HG02623 (cell line): ENCODE measurements at regions not wholly inside any gene's neighbourhood (a gene's known extent, or its start where the extent isn't known, plus 50 kb on each side); places are given as distances from the start of the nearest gene placed in this dataset.
"Not testable (repeated sequence)": the region's sequence is repeated elsewhere in the genome, so short reads cannot be mapped to it uniquely, and the experiment has no call there.

ENCODE experiments used
- ATAC-seq: cut with Tn5 transposase; IDR thresholded peaks from one replicate; pipeline ENCODE4 v1.9.1; 2021; ENCODE audit warnings: moderate library complexity; ENCODE audit not compliant: unreplicated experiment

DNA sequence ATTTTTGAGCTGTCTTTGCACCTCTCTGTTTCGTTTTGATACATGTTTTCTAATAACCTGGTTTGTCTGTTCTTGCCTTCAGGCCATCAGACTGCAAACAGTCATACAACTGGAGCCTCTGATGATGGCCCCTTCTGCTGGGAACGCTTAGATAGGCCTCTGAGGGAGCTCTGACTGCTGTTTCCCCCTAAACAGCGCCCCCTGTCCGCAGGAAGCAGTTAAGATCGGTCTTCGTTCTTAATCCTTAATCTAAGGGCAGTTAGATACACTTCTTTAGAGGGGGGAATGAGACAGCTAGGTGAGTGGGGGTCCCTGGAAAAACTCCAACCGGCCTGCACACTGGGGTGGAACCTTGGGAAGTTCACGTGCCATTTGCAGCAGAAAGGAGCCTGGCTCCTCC, 1338.8 kb upstream of the SEL1L start:
- ATAC-seq = no peak

DNA sequence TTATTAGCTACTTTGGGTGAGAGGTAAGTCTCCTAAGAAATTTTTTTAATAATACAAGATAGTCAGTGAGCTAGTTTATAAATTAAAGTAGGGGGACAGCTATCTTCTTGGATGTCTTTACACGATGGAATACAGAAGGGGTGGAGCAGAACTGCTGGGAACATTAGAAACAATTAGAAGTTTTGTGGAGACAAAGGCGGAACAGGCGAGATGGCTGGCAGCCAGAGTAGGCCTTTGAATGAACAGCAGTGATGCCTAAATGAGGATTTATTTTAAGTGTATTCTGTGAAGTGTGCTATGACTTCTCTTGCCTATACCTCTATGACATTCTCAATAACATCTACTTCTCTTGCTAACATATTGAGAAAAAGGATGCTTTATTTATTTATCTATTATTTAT, 1345.3 kb upstream of the SEL1L start:
- ATAC-seq = no peak

DNA sequence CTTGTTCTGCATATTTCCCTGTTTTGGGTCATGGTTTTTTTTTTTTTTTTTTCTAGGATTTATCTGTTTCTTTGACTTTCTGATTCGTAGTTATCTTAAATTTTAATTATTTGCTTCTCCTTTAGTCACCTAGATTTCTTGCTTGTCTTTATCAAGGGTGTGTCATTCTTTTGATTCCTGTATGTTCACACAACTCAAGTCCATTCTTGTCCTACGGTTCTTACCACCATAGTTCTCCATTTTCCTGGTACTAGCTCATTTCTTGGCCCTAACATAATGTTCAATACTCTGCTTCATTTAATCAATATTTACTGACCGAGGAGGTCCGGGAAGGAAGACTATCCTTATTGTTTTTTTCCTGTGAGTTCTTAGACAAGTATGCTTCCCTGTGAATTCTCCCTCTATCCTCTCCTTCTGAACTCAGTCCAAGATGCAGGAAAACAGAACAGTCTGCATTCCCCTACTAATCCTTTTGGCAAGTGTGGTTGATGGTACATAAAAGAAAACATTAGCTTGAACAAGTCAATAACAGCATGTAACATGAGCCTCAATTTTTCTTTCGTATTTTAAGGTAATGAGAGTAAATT, 1346.4 kb upstream of the SEL1L start:
- no peak for ATAC-seq

DNA sequence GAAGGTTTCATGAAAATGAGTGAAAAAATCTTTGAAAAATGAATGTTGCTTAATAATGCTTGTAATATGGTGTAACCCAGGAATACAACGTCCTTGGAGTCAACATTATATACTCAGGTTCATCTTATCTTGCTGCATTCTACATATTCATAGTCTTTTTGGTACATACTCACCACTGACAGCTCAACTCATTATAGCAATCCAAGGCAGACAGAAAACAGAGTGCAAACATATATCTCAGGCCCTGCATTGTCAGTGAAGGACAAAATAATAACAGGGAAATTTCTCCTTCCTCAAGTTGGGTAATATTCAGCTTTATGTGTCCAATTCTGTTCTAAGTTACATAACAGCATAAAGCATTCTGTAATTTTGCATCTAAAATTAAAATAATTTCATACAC, 1353.0 kb upstream of the SEL1L start:
- no peak for ATAC-seq

DNA sequence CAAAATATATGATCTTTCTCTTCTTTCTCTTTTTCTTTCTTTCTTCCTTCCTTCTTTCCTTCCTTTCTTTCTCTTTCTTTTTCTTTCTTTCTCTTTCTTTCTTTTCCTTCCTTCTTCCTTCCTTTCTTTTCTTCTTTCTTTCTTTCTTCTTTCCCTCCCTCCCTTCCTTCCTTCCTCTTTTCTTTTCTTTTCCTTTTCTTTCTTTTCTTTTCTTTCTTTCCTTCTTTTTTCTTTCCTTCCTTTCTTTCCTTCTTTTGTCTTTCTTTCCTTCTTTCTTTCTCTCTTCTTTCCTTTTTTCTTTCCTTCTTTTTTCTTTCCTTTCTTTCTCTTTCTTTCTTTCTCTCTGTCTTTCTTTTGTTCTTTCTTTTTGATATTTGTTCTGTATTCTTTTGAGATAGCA, 1356.0 kb upstream of the SEL1L start:
- no peak for ATAC-seq

DNA sequence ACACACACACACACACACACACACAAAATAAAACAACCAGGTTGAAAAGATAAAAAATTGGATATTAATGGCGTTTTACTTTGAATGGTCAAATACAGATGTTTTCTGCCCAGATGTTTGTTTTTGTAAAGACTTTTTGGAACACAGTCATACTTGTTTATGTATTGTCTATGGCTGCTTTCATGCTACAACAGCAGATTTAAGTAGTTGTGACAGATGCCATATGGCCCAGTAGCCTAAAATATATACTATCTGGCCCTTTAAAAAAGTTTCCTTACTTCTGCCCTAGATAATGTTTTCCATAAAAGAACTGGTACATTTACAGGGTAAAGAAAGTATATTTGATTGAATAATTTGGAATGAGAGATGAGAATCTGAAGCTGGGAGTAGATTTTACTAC, 1362.8 kb upstream of the SEL1L start:
- ATAC-seq = no peak

DNA sequence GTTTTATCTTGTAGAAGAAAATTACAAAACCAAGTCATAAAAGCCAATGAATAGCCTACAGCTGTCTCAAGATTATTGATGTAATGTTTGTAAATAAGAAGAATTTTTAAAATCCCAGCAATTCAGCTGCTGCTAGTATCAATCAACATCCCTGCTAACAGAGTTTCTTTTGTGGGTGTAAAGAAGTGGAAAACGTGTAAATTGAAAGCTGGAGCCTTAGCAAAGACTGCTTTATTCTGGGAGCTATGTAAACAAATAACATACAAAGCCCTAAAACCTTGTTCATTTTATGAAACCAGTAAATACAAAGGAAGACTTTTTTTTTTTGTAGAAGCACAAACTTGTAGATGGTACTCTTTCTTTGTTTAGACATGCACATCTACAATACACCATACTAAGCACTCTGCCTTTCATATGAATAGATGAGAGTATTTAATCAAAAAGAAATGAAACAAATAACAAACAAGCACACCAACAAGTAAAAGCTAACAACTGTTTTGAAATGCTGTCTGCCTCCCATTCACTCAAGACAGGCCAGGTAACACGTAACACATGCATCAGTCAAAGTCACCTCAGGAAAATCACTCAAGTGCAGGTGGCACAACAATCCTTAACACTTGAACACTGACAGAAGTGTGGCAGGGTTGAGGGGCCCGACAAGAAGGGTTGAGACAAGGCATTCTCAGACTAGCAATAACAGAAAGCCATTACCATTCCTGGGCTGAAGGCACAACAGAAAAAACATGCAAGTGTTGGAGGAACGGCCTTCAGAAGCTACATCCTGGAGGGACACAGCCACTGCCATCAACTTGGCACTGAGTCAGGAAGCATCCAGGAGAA, 1364.0 kb upstream of the SEL1L start:
- no peak for ATAC-seq

DNA sequence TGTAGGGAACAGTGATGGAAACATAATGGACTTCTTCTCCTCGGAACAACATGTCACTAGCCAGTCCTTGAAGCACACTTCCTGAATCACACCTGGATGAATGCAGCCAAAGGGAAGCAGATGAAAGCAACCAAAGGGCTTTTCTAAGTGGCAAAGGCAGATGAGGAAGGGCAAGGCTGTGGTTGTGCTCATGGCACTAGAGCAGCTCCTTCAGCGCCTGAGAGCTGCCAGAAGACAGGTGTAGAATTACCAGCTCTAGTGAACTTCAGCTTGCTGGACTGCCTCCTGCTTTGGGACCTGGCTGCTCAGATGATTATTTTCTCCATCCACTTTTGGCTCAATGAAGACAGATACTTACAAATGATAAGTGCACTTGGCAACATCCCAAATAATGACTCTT, 1372.1 kb upstream of the SEL1L start:
- ATAC-seq = no peak

DNA sequence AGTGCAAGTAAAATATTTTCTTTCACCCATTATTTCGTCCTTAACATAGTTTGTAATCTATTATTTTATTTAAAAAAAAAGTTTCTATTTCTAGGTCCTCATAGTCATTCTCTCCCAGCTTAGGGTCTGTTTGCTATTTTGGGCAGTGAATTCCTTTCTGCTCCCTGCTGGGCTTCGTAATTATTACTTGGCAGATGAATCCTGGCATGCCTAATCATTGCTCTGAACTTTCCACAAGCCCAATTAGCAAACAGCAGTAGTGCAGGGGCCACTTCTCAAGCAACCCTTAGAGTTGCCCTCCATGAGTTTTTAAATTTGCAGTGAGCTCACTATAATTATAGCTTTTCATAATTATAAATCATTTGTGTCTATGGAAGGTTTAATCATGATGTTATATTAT, 1378.3 kb upstream of the SEL1L start:
- no peak for ATAC-seq

DNA sequence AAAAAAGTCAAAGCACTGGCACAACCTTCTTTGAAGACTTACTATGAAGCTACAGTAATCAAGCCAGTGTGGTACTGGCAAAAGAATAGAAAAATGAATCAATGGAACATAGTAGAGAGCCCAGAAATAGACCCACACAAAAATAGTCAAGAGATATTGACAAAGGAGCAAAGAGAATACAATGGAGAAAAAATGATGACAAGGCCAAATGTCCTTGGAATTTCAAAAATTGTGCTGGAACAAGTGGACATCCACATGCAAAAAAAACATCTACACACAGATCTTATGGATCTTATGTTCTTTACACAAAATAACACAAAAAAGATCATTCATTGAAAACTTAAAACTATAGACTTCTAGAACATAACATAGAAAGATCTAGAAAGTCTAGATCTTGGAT, 1379.7 kb upstream of the SEL1L start:
- no peak for ATAC-seq

DNA sequence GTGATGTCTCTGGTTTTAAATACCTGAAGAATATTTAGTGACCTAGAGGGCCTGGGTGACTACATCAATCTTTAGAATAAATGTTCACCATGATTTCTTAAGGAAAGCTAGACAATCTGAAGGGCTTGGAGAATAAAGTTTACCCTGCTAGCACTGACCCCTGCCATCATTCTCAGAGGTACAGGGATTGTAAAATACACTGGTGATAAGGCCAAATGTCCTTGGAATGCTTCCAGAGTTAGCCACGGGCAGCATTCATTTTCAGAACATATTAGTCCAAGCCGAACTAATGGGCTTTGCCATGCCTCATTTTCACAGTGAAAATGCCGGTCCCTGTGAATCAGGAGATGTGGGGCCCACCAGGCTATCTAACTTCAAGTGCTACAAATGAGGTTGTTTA, 1381.7 kb upstream of the SEL1L start:
- ATAC-seq = no peak

DNA sequence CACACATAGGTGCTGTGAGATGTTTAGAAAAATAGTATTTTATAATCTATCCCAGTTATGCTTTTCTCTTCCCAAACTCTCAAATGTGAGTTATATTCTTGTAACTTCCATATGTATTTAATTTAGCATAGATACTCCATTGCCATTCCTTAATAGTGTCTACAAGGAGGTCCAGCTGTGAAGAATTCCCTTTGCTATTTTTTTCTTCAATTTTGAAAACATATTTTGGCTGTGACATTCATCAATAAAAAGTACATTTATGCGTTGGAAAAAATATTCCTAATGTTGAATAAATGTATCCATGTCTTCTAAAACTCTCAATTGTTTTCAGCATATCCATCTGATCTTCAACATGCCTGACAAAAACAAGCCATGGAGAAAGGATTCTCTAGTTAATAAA, 1402.0 kb upstream of the SEL1L start:
- no peak for ATAC-seq

DNA sequence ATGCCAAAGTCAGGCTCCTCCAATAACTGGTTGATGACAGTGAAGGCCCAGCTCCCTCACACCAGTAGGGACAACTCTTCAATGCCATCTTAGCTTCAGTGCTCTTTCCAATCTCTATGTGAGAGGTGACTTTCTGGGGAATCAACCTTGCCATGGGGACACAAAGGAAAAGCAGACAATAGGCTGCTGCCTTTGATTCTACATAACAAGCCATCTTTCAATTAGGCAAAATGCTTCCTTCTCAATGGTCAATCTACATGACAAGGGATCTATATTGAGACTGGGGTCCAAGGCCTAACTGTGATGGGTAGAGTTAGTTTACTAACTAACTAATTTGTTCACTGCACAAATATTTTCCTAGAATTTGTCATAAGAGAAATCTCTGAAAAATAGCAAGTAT, 1417.5 kb upstream of the SEL1L start:
- ATAC-seq = no peak

DNA sequence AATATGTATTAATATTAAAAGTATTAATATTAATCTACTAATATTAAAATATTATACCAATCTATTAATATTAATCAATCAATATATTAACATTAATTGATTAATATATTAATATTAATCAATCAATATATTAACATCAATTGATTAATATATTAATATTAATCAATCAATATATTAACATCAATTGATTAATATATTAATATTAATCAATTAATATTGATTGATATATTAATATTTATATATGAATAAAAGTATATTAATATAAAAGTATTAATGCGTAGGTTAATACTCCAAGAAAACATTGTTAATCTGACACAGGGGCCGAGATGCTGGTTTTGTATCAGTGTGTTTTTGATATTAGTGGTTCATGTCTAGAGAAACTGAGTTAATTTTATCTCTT, 1430.1 kb upstream of the SEL1L start:
- no peak for ATAC-seq

DNA sequence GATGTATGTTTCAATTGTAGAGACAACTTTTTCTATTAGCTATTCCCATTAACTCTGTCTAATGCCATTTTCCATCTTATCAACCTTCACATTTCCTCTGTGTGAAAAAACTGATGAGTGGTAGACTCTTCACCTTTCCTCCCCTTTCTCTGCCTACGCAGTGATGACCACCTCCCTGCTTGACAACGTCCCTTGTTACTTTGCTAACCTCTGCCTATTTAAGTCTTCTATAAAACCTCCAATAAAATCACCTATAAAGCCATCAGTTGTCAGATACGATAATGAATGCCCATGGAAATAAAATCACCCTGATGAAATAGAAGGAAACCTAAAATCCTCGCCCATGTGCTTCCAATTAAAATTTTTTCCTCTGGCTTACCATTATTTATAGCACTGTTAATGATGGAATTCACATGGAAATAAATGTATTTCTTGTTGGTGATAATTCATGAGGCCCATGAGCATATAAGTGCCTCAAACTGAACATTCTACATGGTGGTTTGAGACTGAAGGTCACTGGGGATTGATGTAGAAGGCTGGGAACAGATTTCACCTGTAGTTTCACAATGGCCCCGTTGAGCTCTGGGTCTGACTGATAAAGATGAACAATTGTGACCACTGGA, 1454.0 kb upstream of the SEL1L start:
- no peak for ATAC-seq

DNA sequence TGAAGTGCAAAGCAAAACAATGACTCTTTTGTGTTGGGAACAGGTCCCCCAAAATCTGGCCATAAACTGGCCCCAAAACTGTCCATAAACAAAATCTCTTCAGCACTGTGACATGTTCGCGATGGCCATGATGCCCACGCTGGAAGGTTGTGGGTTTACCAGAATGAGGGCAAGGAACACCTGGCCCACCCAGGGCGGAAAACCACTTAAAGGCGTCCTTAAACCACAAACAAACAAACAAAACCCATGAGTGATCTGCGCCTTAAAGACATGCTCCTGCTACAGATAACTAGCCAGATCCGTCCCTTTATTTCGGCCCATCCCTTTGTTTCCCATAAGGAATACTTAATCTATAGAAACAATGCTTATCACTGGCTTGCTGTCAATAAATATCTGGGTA, 1460.9 kb upstream of the SEL1L start:
- ATAC-seq = not testable (repeated sequence)

DNA sequence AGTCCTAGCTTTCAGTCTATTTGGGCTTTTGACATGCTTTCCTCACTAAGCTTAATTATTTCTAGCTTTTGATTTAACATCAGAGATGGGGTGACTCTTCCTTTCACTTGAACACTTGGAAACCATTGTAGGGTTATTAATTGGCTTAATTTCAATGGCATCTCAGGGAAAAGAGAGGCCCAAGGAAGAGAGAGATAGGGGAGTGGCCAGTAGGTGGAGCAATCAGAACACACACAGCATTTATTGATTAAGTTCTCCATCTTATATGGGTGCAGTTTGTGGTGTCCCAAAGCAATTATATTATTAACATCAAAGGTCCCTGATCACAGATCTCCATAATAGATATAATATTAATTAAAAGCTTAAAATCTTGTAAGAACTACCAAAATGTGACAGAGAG, 1466.1 kb upstream of the SEL1L start:
- ATAC-seq = no peak

DNA sequence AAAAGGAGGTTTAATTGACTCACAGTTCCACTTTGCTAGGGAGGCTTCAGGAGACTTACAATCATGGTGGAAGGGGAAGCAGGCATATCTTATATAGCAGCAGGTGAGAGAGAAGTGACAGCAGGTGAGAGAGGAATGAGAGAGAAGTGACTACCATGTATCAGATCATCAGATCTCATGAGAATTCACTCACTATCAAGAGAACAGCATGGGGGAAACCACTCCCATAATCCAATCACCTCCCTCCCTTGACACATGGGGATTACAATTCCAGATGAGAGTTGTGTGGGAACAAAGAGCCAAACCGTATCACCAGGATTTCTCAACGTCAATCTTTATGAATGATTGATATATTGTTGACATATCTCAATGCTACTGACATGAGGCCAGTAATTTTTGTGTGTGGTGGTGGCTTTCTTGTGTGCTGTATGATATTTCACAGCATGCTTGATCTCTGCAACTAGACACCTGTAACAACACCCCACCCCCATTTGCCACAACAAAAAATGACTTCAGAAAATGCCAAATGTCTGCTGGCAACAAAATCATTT, 1470.9 kb upstream of the SEL1L start:
- no peak for ATAC-seq

DNA sequence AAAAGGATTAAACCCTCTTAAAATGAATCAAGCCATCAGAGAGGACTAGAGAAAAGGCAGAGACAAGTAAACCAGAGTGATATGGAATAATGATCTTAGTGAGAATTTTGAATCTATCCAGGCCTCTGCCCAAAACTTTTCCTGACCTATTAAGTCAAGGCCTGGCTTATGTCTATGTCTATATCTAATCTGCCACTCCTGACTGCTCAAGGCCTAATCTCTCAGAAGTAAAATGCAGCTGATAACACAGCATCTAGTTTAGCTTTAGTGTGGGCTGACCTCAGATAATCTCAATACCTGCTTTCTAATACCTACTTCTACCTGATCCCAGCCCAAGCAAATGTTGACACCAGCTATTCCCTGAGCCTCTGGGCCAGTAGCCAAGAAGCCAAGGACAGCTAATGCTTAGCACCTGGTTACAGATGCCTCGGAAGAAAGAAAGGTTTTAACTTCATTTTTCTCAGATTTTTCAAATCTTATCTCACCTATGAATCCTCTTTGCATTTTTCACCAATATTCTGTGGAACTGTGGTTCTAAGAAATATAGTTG, 1472.5 kb upstream of the SEL1L start:
- no peak for ATAC-seq

DNA sequence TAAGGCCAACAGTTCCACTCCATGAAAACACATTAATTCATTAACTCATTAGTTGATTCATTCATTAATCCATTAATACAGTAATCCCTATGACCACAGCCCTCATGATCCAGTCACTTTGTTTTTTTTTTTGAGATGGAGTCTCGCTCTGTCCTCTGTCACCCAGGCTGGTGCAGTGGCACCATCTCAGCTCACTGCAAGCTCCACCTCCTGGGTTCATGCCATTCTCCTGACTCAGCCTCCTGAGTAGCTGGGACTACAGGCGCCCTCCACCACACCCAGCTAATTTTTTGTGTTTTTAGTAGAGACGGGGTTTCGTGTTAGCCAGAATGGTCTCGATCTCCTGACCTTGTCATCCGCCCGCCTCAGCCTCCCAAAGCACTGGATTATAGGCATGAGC, 1473.4 kb upstream of the SEL1L start:
- not testable (repeated sequence) for ATAC-seq

DNA sequence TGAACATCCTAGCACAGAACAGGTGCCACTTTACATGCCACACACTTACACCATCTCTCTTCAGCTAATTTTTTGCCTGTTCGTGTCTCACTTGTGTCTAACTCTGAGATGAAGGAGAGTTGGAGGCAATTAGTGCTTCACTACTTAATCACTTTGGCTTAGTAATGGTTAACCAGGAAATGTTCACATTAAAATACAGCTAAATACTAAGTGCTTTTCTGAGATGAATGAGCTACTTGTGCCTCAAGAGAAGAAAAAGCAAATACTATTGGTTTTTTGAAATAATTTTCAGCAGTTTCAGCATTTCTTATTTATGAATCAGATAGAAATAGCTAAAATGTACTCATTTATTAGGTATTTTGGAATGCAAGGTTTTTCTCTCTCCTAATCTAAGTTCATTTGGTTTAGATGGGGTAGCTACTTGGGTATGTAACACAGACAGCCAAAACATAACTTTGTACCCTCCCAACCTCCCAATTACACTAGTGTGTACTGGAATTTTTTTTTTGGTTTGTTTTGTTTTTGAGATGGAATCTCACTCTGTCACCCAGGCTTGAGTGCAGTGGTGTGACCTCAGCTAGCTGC, 1474.1 kb upstream of the SEL1L start:
- ATAC-seq = no peak
